LNCAP (cell line): ENCODE measurements at regions not wholly inside any gene's neighbourhood (a gene's known extent, or its start where the extent isn't known, plus 50 kb on each side); places are given as distances from the start of the nearest gene placed in this dataset.

Experiments used
- TF ChIP-seq, protein P1 (sequence below): fragments of 450-650 bp; IDR thresholded peaks from 2 replicates; pipeline ENCODE4 v1.5.1; 2017; ENCODE audit warnings: mild to moderate bottlenecking

GRCh38 chr11:104682206-104682605 is 216.1 kb downstream of the CASP12 start:
- TF ChIP-seq, protein P1, sequence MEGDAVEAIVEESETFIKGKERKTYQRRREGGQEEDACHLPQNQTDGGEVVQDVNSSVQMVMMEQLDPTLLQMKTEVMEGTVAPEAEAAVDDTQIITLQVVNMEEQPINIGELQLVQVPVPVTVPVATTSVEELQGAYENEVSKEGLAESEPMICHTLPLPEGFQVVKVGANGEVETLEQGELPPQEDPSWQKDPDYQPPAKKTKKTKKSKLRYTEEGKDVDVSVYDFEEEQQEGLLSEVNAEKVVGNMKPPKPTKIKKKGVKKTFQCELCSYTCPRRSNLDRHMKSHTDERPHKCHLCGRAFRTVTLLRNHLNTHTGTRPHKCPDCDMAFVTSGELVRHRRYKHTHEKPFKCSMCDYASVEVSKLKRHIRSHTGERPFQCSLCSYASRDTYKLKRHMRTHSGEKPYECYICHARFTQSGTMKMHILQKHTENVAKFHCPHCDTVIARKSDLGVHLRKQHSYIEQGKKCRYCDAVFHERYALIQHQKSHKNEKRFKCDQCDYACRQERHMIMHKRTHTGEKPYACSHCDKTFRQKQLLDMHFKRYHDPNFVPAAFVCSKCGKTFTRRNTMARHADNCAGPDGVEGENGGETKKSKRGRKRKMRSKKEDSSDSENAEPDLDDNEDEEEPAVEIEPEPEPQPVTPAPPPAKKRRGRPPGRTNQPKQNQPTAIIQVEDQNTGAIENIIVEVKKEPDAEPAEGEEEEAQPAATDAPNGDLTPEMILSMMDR, result no peak

DNA sequence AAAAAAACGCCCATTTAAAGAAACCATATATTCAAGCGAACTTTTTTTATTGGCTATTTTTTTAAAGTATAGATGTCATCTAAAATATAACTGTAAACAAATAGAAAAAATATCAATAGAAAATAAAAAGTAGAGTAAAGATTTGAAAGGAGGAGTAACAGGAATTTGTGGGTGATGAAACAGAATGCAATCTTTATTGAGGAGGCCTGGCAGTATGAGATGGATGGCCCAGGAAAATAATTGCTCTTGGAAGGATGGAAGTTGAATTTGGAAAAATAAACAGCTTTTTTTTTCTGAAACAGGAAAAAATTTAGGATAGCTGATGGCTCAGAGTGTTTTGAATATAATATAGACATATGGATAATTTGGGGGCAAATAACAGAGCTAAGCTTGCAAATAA is 219.0 kb downstream of the CASP12 start:
- TF ChIP-seq, protein P1, result no peak

DNA sequence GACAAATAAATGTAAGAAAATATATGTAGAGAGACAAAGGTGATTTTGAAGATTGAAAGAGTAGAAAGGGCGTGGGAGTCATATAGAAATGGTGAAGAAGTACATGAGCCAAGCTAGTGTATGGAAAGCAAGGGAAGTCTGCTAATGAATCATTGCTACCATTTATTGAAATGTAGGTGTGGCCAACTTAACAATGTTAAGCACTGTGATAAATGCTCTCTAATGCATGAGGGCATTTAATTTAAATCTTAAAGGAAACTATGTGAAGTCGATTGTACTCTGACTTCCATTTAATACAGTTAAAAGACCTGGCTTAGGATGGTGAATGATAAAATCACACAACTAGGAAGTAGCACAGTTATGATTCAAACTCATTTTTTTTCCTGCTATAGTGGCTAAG is 219.9 kb downstream of the CASP12 start:
- TF ChIP-seq, protein P1, result no peak

- TF ChIP-seq, protein P1, result no peak
Observed at GRCh38 chr11:104672897-104673296, 225.4 kb downstream of the CASP12 start.

- TF ChIP-seq, protein P1, result no peak
Observed at GRCh38 chr11:104668797-104669463, 229.3 kb downstream of the CASP12 start.

DNA sequence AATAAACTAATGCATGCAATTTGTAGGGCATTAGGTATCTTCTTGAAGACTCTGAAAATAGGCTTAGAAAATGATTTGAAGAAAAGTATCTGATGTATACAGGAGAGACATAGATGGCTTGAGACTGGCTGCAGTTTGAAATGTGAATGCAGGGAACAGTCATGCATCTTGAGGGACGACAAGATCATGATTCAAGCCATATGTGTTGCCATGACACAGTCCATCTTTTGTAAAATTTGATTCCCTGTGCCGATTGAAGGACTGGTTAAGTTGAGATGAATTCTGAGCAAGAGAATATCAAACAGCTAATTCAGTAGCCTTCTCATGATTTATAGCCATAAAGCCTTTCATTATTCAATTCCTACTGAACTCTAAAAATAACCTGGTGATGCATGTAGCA is 231.6 kb downstream of the CASP12 start:
- TF ChIP-seq, protein P1, result no peak

- TF ChIP-seq, protein P1, result no peak
Observed at GRCh38 chr11:104665641-104666040, 232.6 kb downstream of the CASP12 start.
